SK-N-MC (cell line): ENCODE measurements at regions not wholly inside any gene's neighbourhood (a gene's known extent, or its start where the extent isn't known, plus 50 kb on each side); places are given as distances from the start of the nearest gene placed in this dataset.

ENCODE experiments used
- EZH2 ChIP-seq: fragments of 200-600 bp; sonication (generic); IDR thresholded peaks from one replicate; pipeline ENCODE4 v1.6.1; 2017; ENCODE audit warnings: antibody characterized with exemption
- FOXP2 ChIP-seq: optimal IDR thresholded peaks from 2 replicates; pipeline ENCODE3; 2011; ENCODE audit warnings: mild to moderate bottlenecking, moderate library complexity; ENCODE audit not compliant: insufficient read depth; ENCODE audit errors: extremely low read length, control extremely low read depth
- POLR2AphosphoS5 ChIP-seq: IDR thresholded peaks from 2 replicates; pipeline ENCODE4 v1.6.1; 2012; ENCODE audit warnings: mild to moderate bottlenecking, low read depth, low read length, borderline replicate concordance

DNA sequence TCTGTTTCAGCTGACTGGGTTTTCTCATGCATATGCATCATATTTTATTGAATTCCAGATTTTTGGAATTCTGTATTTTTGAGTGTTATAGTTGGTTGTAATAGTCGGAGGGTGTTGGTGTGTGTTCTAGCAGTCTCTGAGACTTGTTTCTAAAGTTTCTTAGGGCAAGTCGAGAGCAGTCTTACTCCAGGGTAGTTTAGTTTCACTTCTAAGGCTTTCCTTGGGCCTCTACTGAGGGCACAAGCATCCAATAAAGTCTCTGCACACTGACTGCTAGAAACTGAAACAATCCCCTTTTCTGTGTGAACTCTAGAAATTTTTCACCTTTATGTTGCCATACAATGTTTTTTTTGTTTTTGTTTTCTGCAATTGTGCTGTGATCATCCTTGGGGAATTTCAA, 663.7 kb upstream of the LRATD1 start:
- no peak for TF ChIP-seq EZH2
- TF ChIP-seq POLR2AphosphoS5, result no peak
- TF ChIP-seq FOXP2, result no peak
